ENCODE measurements at regions not wholly inside any gene's neighbourhood (a gene's known extent, or its start where the extent isn't known, plus 50 kb on each side); places are given as distances from the start of the nearest gene placed in this dataset.

GRCh38 chr7:92888-93672 is 99.3 kb upstream of the FAM20C start:
- no peak for TF ChIP-seq ATF3 (IDR thresholded peaks at IDR 0.05; ENCODE audit: insufficient read depth, low read depth, low read length)
- TF ChIP-seq CTCF (IDR thresholded peaks at IDR 0.05; ENCODE audit: control extremely low read depth in 1 of 3, insufficient read depth in 1 of 3, low read depth in 1 of 3, low read length in 3 of 3), result no peak
- no peak for TF ChIP-seq POLR2A (IDR thresholded peaks at IDR 0.05; ENCODE audit: control extremely low read depth in 1 of 2, low read depth in 2 of 2, low read length in 2 of 2)
- TF ChIP-seq GABPA (IDR thresholded peaks at IDR 0.05; ENCODE audit: borderline replicate concordance, insufficient read depth, low read length), result no peak

Data from H1 (cell line).